ENCODE measurements at regions not wholly inside any gene's neighbourhood (a gene's known extent, or its start where the extent isn't known, plus 50 kb on each side); places are given as distances from the start of the nearest gene placed in this dataset.
"Not testable (repeated sequence)": the region's sequence is repeated elsewhere in the genome, so short reads cannot be mapped to it uniquely, and the experiment has no call there.

DNA sequence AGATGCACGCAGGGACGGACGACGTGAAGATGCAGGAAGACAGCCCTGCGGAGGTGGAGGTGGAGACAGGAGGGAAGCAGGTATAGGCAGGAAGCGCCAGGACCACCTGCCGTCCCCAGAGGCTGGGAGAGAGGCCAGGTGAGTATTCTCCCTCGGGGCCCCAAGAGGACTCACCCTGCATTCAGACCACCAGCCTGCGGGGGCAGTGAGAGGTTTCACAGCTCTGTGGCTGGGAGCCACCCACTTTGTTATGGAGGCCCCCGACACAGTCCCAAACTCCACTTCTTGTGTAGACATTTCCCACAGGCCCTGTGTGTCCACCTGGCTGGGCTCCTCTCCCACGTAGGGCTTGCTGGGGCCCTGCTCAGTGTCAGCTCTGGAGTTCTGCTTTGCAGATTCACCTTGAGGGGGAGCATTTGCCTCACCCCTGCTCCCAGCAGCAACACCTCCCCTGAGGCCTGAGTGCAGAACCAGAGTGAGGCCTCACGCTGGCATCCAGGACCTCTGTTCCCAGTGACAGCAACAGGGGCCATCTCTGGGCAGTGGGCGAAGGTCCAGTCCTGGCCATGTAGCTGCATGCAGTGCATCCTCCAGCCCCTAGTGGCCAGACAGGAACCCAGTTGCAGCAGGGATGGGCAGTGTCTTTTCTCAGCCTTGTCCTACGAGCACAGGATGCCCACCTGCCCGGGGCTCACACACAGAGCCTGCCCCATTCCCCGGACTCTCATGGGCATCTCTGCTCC lies 119.4 kb upstream of the IQSEC1 start:
- no peak for DNase-seq

DNA sequence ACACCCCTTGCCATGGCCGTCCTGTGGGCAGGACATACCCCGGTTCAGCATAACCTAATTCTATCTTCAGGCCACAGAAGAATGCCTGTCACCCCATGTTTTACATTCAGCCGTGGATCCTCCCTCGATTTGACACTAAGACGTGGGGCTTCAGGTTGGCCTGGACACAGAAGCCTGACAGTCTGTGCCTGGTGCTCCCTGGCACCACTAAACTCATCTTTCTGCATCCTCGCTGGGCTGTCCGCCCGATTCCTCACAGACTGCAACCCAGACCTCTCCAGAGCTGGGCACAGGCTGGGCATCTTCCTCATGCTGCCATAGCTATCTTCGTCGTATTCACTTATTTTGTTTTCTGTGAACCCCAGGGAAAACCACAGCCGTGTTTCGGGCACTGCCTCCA lies 117.8 kb upstream of the IQSEC1 start:
- DNase-seq = no peak

- DNase-seq = no peak
Observed at GRCh38 chr3:13190378-13190765, 117.1 kb upstream of the IQSEC1 start.

DNA sequence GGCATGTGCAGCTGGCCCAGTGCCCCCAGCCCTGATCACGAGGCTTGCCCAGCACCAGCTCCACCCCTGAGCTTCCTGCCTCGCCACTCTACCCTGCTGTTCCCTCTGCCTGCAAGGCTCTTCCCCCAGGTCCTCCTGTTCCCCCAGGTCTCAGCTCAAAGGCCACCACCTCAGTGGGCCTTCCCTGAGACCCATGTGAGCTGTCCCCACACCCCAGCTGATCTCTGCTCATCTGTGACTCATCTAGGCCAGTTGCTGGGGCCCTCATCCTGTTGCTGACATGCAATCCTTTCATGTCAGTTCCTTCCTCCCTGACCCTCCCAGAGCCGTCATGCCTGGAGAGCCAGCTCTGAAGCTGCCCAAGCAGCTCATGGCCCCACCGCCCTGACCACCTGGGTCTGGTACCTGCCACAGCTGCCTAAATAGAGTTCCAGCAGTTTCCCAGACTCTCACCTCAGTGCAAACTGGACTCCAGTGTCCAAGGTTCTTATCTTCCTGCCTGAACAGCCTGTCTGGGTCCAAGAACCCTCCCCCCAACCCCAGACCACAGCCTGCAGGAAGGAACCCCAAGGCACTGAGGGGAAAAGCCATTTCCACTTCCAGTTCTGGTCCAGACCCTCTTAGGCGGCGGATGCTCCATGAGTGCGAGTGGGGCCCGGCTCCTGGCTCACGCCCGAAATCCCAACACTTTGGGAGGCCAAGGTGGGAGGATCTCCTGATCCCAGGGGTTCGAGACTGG lies 116.6 kb upstream of the IQSEC1 start:
- DNase-seq = no peak

DNA sequence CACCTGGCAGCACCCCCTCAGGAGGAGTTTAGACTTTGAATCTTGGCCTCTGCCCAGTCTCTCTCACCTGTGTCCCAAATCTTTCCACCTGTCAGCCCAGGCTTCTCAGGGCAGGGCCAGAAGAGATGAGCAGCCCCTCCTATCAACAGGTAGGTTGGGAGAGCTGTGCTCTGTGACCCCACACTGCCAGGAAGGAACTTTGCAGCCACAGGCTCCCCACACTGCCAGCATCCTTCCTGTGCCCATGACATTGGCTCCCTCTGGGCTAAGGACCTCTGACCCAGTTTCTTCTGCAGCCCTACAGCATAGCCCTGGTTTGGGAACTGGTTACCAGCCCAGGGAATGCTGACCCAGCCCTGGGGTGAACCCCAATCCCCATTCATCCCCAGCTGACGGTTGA lies 115.7 kb upstream of the IQSEC1 start:
- DNase-seq = no peak

DNA sequence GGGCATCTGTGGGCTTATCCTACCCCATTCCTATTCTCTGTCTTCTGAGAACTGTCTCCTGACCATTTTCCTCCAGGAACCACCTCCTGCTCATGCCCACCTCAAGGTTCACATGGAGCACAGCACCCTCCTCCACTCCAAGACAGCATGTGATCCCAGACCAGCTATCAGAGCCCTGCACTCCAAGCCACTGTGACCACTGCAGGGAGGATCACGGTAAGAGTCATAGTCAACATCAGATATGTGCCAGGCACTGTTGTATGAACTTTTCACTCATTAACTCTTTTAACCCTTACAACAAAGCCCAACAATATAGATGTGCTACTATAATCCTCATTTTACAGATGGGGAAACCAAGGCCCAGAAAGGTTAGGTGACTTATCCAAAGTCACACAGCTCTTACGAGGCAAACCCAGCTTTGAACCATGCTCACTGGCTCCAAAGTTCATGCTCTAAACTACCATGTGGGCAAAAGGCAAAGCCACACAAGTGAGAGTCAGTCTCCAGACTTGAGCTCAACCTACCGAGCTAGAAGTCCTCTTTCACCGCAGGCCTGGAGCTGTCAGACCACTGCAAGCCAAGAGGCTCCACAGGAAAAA lies 115.1 kb upstream of the IQSEC1 start:
- no peak for DNase-seq

- DNase-seq = no peak
Observed at GRCh38 chr3:13187593-13187992, 114.4 kb upstream of the IQSEC1 start.

DNA sequence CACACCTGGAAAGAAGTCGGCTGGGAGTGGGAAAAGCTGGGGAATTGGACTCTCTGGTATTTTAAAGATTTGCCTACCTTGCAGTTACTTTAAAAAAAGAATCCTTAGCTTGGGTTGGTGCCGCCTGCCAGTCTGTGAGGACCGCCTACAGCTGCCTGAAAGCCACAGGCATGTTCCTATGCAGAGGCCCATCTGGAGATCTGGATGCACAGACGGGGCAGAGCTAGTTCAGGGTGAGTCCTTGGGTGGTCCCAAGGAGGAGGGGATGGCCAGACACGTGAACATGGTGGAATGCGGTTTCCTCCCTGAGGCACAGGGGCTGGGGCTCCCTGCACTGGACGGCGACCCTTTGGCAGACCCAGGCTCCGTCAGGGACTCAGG lies 113.2 kb upstream of the IQSEC1 start:
- DNase-seq = no peak

DNA sequence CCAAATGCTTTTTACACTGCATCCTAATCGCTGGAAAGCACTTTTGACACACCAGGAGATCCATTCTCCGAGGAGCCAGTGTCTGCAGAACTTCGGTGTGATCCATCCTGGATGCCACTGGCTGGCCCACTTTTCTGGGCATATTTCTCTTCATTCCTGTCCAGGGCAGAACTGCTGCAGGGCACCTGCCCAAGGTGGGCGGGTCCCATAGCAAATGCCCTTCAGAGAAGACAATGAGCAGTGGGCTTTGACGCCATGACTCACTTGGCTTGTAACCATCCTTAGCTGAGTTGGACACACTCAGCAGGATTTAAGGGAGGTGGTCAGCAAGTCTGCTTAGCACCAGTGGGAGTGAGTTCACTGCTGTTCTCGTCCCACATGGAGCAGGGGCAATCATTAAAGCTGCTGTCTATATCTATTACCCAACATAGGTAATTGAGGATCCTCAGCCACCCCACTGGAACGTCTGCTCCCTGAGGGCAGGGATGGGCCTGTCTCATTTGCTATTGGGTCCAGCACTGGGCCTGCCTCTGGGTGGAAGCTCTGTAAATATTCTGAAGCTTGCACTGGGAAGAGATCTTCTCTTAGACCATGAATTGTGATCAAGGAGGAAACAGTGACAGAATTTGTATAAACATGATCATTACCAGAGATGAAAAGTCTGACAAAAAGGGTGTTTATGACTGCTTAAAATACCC lies 112.7 kb upstream of the IQSEC1 start:
- DNase-seq = no peak

GRCh38 chr3:13179582-13180210 lies 106.5 kb upstream of the IQSEC1 start:
- not testable (repeated sequence) for DNase-seq

DNA sequence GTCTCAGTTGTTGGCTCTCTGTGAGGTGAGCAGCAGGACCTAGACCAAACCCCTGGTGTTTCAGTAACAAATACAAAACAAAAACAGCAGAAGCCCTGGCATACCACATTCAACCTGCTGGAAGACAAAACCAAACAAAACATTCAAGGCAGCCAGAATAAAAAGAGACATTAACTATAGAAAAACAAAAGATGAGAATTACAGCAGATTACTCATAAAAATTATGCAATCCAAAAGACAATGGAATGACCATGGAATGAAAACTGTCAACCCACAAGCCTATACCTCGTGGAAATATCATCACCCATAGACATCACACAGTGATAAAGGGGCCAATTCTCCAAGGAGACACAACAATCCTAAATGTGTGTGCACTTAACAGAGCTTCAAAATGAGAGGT lies 106.0 kb upstream of the IQSEC1 start:
- DNase-seq = no peak

- no peak for DNase-seq
Observed at GRCh38 chr3:13178107-13178506, 104.9 kb upstream of the IQSEC1 start.

- DNase-seq = no peak
Observed at GRCh38 chr3:13177641-13178040, 104.4 kb upstream of the IQSEC1 start.

- DNase-seq = no peak
Observed at GRCh38 chr3:13177236-13177635, 104.0 kb upstream of the IQSEC1 start.

DNA sequence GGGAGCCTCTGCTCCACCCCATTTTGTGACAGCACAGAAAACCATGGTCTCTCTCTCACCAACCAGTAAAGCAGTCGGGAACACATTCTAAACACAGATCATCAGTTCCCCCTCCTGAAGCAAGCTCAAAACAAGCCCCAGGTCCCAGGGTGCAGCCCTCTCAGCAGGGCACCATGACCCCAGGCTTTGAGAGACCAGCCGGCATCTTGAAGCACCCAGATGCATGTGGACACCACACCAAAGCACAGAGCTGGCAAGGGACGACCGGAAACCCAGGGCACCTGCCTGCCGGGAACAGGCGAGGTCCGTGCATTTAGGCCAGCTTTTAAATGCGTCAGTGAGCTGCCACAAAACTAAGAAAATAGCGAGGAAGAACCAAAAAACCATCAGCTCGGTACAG lies 103.2 kb upstream of the IQSEC1 start:
- DNase-seq = no peak

DNA sequence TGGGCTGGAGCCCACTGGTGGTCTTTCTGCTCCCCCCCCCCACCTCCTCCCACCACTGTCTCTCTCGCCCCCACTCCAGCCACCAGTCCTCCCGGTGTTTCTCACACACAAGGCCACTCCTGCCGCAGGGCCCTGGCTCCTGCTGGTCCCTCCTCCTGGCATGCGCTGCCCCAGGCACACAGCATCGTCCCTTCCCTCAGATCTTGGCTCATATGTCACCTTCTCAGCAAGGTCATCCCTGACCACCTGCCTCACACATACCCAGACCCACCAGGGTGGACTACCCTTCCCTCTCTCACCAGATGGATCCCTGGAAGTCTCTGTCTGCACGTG lies 101.5 kb upstream of the IQSEC1 start:
- DNase-seq = no peak

GRCh38 chr3:13174011-13174802 lies 101.0 kb upstream of the IQSEC1 start:
- no peak for DNase-seq

DNA sequence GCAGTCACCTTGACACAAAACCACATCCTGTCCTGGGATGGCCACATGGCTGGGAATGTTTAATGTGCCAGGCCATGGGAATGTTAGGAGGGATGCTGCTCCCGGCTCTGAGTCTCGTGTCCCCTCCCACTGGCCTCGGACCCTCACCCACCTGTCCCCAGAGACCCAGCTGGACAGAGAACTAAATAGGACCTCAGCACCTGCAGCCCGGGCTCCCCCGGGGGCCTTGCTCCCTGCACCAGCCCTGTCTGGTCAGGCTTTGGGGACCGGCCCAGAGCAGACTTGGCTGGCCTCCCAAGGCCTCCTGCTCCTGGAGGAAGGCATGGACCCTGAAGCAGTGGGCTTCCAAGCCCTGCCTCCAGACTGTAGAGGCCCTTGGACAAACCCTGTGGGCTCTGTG lies 100.0 kb upstream of the IQSEC1 start:
- DNase-seq = no peak

DNA sequence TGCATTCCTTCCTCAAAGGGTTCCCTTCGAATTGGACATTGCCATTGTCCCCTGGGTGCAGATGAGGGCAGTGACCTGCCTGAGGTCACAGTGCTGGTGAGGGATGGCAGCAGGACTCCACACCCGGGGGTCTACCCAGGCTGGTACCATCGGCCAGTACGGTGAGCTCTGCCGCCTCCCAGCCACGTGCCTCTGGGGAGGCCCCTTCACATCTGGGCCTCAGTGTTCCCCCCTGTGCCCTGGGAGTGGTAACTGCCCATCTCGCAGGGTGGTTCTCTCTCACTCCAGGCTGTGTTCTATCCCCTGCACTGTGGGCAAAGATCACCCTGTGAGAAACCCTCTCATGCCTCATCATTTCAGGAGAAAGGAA lies 99.4 kb upstream of the IQSEC1 start:
- no peak for DNase-seq

GRCh38 chr3:13171704-13172643 lies 98.7 kb upstream of the IQSEC1 start:
- no peak for DNase-seq

GRCh38 chr3:13170317-13170716 lies 97.1 kb upstream of the IQSEC1 start:
- no peak for DNase-seq

Measured in fibroblast of skin of right quadriceps (primary cell).